Iris pigment epithelial cell (primary cell): ENCODE measurements at regions not wholly inside any gene's neighbourhood (a gene's known extent, or its start where the extent isn't known, plus 50 kb on each side); places are given as distances from the start of the nearest gene placed in this dataset.
"Not testable (repeated sequence)": the region's sequence is repeated elsewhere in the genome, so short reads cannot be mapped to it uniquely, and the experiment has no call there.

Source experiments
- DNase-seq: peaks from one replicate; pipeline ENCODE4 v3.0.0-alpha.2; 2011; ENCODE audit warnings: low read depth

DNA sequence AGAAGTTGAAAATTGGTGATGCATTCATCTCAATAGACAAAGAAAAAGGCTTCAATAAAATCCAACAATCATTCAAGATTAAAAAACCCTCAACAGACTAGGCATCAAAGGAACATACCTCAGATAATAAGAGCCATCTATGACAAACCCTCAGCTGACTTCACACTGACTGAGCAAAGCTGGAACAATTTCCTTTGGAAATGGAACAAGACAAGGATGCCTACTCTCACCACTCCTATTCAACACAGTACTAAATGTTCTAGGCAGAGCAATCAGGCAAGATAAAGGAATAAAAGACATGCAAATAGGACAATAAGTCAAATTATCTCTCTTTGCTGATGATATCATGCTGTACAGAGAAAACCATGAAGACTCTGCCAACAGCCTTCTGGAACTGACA is 1188.1 kb downstream of the DTWD2 start:
- peak; percentile 60 for DNase-seq

DNA sequence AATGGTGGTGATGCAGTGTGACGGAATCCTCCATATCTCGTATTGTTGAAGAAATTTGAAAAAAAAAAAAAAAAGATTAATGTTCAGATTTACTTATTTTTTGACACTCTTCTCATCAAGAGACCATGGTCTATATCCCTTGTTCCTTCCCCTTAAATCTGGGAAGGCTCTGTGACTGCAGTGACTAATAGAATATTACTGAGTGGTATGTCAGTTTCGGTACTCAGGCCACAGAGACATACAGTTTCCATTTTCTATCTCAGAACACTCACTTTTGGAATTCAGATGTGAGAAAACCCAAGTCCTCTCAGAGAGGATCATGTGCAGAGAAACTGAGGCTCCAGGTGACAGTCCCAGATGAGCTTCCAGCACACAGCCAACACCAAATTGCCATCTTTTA is 1193.5 kb downstream of the DTWD2 start:
- DNase-seq, result no peak

DNA sequence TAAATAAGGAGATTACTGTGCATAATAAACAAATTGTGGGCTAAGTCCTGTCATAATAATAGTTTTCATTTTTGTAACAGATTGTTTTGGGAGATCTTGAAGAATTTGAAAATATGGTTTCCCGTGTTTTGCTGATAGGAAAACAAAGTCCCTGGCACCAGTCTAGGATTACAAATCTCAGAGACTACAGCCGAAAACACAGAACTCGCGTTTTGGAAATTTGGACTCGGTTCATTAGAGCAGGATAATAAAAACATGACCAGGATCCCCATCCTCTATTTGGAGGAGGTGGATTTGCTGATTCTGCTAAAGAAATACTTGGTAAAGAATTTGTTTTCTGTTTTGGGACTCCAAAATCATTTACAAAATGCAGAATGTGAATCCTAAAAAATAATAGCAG is 1194.4 kb downstream of the DTWD2 start:
- DNase-seq, result no peak

DNA sequence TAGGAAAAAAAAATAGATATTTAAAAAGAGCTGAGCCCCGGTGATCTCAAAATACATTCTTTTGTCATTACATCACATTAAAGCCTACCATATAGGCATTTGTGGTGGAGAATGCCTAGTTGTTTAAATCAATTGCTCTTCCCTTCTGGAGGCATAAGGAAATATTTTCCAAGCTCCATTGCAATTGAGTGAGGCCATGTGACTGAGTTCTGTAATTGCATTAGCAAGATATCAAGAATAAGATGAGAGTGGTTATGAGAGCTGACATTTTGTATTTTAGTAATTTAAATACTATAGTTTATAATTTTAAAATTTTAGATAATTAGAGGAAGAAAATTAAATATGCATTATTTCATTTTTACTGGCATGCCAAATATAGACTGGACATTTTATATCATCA is 1195.9 kb downstream of the DTWD2 start:
- DNase-seq, result no peak

DNA sequence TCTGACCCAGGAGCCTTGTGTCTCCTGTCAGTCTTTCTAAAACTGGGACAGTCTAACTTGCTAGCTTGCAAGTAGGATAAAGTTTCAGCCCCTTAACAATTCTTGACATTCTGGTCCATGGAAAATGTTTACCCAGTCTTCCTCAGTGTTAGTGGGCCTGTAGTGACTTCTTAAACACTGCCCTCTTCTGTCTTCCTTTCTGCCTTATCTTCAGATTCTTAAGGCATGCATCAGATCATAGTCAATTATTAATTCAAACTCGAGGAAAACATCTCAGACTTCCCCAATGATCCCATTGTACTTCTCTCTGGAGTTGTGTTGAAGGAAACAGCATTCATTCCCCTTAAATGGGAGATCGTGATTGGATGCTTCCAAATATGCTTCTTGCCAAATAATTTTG is 1199.8 kb downstream of the DTWD2 start:
- peak; percentile 5 for DNase-seq

DNA sequence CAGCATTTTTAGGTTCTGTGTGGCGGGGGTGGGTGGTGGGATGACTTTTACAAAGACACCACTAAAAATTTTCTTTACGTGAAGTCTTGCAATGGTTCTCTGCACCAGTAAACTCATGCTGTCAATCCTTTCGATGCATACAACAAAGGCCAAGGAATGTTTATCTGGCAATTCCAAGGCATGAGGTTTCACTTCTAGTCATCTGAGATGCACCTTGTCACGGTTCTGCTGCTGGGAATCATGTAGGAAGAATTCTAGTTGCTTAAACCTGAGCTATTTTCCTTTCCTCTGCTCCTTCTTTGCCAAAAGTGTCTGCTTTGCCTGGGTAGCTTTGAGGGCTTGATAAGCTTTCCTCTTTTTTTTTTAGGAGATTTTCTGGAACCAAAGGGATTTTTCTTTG is 1204.5 kb upstream of the SEMA6A start:
- DNase-seq, result no peak

DNA sequence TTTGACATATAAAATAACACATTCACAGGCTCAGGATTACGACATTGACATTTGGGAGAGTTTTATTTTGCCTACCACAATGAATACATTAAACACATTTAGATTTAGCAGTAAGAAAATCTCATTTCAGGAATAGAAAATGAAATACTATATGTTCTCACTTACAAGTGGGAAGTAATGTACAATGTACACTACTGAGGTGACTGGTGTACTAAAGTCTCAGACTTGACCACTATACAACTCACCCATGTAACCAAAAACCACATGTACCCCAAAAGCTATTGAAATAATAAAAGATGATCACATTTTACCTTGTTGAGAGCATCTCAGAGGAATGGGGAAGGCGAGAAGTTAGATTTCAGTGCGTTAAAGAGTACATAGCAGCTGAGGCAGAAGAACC is 1202.4 kb upstream of the SEMA6A start:
- DNase-seq, result no peak

DNA sequence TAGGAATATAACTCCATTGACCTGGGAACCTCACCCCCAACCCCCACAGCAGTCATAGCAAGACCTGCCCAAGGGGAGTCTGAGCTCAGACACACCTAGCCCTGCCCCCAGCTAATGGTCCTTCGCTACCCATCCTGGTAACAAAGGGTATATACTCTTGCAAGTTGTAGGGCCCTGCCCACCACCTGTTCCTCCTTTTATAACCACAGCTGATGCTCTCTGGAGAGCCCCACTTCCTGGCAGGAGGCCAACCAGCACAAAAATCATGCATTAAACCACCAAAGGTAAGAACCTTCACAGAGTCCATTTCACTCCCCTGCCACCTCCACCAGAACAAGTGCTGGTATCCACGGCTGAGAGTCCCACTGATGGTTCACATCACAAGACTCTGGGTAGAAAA is 1195.3 kb upstream of the SEMA6A start:
- no peak for DNase-seq

DNA sequence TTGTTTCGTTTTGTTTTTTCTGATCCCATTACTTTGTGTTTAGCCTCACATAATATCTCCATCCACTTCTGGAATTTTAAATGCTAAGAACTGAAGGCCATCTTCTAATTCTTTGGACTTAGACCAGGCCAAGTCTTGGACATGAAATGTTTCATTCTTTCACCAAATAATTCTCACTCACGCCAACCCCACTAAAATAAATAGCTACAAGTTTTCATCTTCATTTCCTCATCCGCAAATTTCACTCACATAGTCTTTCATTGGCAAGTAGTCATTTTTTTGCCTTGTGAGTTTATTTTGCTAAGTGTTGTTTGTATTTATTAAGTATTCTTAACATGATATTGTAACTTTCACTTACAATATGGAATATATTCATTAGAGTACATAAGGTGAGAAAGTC is 1188.6 kb upstream of the SEMA6A start:
- no peak for DNase-seq

DNA sequence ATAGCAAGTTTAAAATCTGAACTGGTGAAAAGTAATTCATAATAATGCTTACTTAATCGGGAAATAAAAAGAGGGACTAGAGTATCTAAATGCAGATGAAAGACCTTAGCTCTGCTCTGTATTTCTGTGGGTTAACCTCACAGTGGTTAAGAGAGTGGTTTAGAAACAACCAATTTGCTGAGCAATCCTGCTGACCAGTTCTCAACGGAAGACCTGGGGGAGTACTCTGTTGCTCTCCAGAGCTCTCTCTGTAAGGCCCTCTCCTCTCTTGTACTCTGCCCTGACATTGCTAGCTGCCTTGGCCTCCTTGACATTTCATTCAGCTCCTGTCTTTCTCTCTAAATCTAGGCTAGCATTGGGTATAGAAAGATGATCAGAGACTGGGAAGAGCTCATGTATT is 1186.6 kb upstream of the SEMA6A start:
- no peak for DNase-seq

DNA sequence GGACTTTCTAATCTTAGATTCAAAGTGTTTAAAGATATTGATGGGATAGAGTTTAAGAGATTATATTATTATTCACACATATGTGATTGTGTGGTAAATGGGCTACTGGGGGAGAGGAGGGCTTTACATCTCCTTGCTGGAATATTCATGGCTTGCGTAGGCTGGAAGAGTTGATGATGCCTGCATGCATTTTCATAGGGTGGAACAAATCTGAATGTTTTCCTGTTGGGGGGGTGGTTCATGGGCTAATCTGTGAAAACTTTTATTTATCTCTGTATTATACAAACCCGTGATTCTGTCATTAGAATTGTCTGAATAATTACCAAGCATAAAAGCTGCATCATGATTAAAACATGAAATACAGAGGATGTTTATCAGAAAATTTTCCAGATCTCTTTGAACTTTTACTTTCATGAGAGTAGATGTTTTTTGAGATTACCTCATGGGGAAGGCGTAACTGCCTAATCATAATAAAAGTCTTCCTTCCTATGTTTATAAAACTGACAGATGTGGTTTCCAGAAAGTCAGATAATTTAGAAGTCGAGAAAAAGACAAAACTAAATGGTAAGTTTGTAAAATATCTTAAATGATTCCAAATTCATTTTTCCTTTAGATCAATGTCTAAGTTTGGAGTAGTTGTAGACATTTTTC is 1185.4 kb upstream of the SEMA6A start:
- DNase-seq, result peak; percentile 0

DNA sequence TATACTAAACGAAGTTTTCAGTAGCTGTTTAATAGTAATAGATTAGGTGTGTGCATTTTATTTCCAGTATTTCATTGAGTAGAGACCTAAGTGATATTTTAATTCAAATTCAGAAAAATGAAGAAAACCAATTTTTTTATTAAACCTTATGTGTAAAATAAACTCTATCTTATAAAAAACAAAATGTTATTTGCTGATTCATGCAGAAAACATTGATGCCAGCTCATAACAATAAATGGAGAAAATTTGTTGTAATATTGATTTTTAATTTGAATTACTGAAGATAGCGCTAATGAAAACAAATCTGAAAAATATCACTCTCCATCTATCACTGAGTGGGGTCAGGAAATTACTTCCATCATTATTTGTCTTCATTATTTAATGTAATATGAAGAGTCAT is 1177.8 kb upstream of the SEMA6A start:
- no peak for DNase-seq

DNA sequence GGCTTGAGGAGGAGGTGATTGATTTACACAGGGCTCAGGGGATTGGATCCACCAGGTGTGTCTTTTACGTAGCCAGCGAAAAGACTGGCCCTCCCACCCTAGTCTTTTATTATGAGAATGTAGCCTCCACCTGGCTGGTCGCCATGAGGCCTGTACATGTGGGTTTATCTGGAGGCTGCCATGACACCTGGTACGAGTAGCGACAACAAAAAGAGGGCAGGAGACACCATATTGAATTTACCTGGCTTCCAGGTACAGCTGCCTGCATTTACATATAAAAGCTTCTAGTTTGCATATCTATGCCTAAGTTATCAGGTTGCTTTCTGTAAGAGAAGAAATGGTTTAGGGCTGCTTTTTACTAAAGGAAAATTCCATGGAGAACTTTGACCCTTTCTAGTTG is 1173.7 kb upstream of the SEMA6A start:
- no peak for DNase-seq

DNA sequence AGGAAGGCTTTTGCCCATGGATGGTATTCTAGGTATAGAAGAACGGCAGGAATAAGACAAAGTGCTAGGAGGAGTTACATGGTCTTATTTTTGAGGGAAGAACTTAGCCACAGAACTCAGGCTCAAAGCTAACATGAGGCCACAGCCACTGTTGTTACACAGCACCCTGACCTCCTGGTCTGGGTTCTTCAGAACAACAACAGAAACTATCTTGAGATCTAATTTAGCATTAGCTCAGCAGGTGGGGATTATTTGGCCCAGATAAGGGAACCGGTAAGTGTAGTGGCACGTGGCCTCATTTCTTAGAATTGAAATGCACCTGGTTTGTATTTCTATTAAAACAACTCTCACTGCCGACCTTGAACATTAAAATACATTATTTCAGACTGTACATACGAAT is 1168.7 kb upstream of the SEMA6A start:
- no peak for DNase-seq

DNA sequence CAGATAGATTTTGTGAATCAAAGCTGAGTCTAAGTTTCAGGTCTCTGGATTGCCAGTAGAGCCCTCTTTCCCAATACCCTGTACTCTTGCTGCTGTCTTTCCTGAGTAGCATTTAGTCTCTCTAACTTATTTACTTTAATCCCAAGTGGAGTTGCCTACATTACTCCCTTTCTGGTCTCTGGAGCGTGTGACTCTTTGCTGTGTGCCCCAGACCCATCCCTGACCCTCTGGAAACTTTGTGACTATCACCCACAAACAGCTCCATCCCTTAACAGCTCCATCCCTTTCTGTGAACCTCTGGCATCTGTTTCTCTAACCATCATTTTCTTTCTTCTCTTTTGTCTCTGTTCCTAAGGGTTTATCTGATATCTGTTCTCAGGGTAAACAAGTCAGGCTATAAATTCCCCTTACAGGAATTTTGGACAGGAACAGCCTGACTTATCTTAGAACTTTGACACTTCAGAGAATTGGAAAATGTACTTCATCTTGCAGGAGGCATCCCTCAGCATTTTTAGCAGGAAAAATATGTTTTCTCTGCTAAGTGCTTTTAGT is 1167.1 kb upstream of the SEMA6A start:
- no peak for DNase-seq

DNA sequence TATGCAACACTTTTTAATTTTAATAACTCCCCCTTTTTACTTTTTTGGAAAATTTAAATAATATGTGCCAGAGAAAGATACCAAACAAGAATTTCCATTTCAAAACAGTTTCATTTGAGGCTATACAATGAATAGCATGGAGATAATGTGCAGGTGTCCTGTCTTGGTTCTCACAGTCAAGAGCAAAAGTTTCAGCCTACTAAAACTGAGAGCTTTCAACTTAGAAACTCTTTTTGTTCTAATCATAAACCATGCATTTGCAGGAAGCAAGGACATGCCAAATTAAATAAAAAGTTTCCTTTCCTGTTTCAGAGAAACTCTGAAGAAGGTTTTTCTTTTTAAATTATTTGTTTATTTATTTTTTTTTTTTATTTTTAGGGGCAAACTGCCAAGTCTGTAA is 1165.6 kb upstream of the SEMA6A start:
- DNase-seq, result no peak

DNA sequence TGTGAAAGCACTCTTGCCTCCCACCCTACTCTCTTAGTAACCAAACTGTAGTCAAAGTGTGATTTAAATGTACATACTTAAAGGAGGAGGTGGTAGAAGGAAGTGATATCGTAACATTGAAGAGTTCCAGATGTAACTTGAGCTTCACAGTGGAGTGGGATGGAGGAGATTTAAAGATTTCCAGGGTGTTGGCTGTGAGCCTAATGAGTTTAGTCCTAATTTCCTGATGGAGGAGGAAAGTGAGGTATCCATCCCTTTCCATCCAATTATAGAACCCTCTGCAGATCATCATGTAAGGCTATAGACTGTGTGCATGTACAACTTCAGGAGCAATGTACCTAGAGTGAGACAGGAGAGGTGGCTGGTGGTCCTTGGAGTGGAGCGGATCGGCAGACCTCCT is 1163.9 kb upstream of the SEMA6A start:
- no peak for DNase-seq

DNA sequence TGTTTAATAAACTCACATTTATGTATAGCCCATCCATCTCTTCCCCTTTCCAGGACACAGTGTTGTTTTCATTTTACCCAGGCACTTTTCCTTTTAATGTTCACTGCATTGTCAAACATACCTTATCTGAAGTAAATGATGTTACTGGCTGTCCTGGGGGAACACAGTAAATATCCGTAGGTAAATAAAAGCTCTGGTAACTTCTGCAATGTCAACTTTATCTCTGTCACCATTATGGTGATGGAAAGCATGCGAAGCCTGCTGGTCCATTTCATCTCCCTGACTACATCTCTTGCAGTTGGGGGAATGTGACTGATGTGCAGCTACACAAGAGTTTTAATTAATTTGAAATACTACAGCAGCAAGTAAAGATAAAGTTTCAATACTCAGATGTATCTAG is 1162.1 kb upstream of the SEMA6A start:
- no peak for DNase-seq

DNA sequence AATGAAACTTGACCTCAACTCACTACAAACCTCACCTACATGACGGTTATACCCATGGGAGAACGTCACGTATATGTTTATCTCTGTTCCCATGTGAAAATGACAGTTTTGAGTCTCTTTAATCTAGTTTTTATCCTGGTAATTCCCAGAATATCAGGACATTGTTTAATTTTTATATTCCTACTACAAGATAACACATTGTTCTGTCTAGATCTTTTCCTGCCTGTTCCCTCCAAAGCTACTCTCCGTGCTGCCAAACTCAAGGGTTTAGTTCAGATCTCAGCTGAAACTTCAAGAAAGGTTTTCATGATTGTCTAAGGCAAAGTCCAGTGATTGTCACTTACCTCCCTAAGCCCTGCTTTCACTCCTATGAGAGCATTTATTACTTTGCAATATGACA is 1159.4 kb upstream of the SEMA6A start:
- DNase-seq, result no peak

DNA sequence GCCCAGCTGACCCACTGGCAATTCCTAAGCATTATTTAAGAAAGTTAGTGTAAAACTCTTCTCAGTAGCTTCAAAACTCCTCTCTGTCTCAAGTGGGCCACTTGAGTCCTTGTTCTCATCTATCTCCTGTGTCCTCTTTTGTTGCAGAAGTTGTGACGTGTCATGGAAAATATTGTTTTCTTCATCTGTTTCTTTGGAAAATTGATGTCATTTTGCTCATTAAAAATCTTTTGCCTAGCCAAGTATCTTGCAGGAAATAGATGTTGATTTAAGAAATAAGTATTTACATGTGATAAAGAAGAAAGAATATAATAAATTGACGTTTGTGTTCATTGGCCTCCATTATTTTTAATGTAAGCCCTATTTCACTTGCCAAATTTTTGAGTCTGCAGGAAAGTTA is 1158.4 kb upstream of the SEMA6A start:
- DNase-seq, result no peak

DNA sequence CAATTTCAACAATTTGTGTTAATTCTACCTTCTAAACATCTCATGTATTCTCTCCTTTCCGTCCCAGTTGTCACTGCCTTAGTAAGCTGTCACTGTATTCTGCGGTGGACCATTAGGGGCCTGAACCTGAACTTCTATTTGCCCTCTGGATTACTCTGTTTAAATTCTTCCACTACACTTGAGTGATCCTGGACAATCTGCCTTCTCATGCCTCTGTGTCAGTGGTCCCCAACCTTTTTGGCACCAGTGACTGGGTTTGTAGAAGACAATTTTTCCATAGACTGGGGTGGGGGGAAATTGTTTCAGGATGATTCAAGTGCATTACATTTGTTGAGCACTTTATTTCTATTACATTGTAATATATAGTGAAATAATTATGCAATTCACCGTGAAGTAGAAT is 1157.6 kb upstream of the SEMA6A start:
- DNase-seq, result no peak

DNA sequence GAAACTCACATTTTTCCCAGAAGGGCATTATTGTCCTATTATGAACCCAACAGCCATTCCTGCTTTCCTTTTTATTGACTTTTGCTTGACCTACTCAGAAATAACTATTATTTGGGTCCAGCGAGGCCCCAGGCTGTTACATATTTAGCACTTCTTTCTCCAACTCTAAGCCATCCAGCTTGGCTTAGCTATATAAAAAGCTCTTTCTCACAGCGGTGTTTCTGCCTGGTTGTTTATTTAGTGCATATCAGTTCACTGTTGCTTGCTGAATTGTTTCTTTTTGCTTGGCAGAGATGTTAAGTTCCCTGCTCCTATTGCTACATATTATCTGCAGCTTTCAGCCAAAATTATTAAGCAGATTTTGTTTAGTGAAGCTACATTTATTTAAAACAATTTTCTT is 1156.8 kb upstream of the SEMA6A start:
- no peak for DNase-seq

DNA sequence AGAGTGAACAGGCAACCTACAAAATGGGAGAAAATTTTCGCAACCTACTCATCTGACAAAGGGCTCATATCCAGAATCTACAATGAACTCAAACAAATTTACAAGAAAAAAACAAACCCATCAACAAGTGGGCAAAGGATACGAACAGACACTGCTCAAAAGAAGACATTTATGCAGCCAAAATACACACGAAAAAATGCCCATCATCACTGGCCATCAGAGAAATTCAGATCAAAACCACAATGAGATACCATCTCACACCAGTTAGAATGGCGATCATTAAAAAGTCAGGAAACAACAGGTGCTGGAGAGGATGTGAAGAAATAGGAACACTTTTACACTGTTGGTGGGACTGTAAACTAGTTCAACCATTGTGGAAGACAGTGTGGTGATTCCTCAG is 1146.2 kb upstream of the SEMA6A start:
- not testable (repeated sequence) for DNase-seq

DNA sequence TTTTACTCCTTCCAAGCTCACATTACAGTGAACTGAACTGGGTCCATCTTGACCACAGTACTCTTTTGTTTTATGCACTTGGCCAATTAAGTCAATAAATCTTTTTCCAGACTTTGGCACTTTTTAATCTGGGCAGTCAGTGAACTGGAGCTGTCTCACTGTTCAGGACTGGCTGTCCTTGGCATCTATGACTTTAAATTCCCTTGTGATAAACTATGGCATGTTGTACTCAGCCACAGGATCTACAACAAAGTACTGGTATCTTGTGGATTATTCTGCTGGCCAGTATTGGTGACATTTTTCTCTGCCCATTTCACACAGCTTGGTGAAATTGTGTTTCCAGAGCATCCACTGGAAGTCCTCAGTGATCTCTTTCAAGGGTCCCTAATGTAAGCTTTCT is 1144.8 kb upstream of the SEMA6A start:
- DNase-seq, result no peak
